Limb (tissue), 2 donors: ENCODE measurements at regions not wholly inside any gene's neighbourhood (a gene's known extent, or its start where the extent isn't known, plus 50 kb on each side); places are given as distances from the start of the nearest gene placed in this dataset.

Source experiments
- DNase-seq, 2 donors: peaks; one replicate each; pipeline ENCODE4 v3.0.0-alpha.2; 2016; ENCODE audit errors: extremely low spot score in 2 of 2

GRCh38 chr14:27371209-27371608, 773.4 kb upstream of the NOVA1 start:
- no peak for DNase-seq

DNA sequence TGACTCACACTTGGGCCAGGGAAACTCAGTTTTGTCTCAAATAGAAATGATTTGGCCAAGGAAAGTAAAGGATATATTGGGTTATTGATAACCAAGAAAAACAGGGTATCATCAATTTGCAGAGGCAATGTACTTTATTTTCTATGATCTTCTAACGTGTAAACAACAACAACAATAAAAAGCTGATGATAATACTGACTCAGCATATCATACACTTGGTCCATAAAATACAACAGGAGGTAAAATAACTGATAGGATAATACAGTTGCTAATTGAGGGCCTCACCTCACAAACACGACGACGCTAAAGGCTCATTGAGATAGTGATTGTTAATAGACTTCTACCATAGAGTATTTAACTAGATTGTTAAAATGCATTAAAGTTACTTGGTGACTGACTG, 774.0 kb upstream of the NOVA1 start:
- no peak for DNase-seq

DNA sequence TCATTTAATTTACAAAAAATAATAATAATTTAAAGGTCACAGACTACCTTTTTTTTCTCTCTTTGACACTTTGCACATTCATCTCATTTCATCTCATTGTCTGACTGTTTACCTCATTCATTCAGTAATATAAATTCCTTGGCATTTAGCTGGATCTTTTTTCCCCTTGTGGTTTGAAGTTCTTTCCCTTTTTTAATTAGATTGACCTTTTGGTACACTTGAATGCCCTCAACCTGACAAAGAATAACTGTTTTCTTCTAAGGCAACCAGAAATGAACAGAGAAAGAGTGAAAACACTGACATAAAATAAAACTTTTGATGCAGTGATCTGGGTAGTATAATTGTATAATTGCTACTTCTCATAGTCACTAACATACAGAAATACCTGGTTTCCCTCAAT, 774.9 kb upstream of the NOVA1 start:
- DNase-seq, result no peak

DNA sequence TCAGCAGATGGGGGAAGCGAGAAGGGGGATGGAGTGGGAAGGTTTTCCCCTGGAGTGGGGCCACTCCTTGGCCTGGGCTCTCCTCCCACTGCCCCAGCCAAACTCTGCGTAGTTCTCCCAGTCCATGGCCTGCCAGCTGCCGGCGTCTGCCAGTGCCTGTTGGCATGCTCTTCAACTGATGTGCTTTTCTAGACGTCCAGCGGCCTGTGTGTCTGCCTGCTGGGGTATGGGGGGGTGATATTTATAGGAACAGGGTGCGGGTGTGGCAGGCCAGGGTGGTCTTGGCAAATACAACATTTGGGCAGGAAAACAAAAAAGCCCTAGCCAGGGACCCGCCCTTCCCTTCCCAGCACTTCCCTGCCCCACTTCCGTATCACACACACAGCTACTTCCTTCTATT, 786.3 kb upstream of the NOVA1 start:
- DNase-seq, result no peak

DNA sequence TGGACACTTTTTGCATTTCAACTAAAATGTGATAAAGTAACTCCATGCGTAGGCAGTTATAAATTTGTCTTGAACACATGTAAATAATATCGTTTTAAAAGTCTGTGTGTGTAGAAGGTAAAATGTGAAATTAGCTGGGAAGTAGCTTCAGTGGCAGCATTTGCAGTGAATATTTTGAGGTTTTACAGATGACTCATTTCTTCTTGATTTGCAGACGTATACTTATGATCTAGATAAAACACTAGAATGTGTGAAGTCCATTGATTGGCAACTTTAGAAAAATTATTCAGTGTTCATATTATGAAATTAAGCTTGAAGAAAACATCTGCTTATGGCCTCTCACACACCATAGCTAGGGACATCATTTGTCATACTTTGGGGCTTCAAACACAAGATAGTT, 788.6 kb upstream of the NOVA1 start:
- no peak for DNase-seq

DNA sequence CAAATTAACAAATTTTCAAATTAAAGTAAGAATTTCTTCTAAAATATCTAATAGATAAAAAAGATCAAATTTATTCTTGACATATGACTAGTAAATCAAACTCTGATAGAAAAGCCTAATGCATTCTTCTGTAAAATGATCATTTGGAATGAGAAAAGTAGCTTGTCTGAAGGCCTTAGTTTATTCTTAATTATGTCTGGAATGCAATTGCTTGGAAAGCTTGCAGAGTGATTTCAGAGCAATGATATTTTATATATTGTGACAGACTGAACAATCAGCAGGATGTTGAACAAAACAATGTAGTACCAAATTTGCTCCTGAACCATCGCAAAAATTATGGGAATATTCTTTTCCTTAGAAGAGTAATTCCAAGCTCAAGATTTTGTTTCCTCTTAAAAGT, 789.6 kb upstream of the NOVA1 start:
- DNase-seq, result no peak

GRCh38 chr14:27389402-27389801, 791.6 kb upstream of the NOVA1 start:
- no peak for DNase-seq

DNA sequence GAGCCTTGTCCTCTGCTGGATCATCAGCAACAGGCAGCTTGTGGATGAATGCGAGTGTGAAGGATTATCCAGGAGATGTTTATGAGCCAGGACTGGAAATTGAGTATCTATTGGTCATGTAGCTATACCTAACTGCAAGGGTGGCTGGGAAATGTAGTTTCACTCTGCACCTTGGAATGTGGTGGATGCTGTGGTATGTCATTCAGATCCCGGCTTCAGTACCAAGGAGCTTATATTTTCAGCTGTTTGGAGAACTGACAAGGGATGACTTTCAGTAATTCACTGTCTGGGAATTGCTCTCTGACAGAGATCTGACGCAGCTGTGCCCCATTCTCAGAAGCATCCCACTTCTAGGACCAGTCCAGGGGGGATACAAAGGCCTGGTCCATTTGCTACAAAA, 792.3 kb upstream of the NOVA1 start:
- DNase-seq, result no peak

DNA sequence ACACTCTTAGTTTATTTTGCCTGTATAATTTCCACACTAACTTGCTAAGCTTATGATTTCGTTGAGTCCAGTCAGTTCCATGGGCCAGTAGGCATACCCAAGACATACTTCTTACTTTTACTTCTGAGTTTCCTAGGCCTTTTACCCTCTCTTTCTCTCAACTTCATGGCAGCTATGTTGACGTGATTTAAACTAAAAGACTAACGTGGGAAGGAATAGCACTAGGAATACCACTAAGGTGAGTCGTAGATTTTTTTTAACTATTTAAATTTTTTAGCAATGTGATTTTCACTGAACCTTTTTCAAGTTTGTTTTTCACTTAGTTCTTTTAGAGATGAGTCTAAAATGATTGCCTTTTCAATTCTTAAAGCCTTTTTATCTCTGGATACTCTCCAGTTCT, 793.5 kb upstream of the NOVA1 start:
- DNase-seq, result no peak

- no peak for DNase-seq
Observed at GRCh38 chr14:27392153-27392552, 794.3 kb upstream of the NOVA1 start.

GRCh38 chr14:27409944-27410343, 812.1 kb upstream of the NOVA1 start:
- DNase-seq, result no peak

- DNase-seq, result peak; percentile 7 to 23
Observed at GRCh38 chr14:27410981-27411380, 813.1 kb upstream of the NOVA1 start.

DNA sequence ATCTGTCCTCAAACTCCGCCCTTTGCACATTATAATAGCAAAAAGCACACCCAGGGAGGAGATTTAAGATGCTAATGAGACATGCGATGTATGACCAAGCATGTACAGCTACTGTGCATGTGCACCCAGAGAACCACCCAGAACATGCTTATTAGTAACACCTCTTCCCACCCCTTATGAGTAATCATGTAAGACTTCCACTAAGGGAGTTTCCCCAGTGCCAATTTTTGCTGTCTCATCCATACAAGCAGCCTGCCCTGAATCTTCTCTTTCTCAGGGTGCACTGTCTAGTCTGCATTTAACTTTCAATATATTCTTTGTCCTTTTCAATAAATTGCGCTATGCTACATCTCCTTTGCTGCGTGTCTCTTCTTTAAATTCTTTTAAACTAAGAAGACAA, 830.0 kb upstream of the NOVA1 start:
- no peak for DNase-seq

- no peak for DNase-seq
Observed at GRCh38 chr14:27435923-27436670, 838.3 kb upstream of the NOVA1 start.

DNA sequence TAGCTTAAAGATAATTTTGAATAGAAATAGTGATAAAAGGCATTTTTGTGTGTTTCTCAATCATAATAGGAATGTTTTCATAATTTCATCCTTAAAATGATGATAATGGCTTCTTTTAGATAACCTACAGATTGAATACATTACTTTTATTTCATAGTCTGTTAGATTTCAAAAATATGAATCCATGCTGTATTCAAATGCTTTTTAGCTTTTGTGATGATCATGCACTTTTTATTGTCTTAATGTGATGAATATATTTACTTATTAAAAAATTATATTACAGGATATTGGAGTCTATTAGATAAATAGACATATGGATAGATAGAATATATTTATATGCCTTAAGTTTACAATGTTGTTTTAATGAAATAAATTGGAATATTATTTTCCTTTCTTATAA, 886.8 kb upstream of the NOVA1 start:
- DNase-seq, result no peak

- DNase-seq, result no peak
Observed at GRCh38 chr14:27485193-27485592, 887.4 kb upstream of the NOVA1 start.

DNA sequence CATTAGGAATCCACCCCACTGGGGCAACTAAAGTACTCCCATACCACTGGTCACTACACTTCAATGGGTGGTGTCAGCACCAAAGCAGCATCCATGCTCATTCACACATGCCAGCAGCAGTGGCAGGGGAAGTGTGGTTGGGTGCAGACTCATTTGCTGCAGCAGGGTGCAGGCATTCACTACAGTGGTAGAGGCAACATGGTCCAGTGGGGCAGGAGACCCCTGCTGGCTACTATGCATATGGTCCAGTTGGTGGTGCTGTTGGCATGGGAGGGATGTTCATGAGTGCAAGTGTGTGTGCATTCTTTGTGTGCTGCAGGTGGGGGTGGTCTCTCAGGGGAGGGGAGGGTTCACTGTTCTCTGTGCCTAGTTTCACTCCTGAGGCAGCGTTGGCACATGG, 908.4 kb upstream of the NOVA1 start:
- no peak for DNase-seq

DNA sequence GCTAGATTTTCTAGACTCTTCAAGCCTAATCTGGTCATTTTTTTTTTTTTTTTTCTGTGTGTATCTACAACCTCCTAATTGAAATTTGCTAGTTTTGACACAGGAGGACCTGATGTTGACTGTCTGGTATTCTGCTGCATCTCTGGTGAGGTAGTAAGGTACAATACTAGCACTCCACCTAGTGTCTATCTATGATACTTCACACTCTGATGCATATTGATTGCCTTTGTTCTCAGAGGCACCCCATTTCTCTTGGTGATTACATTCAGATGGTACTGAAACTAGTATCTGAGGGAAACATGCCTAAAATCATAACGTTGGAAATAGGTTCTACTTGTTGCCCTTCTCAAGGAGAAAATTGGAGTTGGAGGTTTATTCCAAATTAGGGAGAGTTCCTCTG, 930.5 kb upstream of the NOVA1 start:
- peak in 1 of 2 donors; percentile 27 for DNase-seq

DNA sequence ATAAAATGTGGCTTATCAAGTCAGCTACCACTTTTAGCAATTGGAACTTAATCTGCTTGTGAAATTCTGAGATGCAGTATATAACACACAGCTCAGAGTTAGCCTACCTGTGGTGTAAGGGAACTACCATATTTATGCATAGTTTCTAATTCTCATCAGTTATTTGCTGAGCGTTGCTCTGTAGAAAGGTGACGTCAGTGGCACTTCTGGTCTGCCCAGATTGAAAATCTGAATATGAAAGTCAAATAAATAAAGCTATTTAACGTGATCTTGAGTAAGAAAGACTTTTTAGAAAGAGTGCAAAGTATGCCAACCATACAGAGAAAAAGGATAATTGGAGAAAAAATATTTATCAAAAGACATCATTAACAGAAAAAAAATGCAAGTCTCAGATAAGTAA, 938.9 kb upstream of the NOVA1 start:
- DNase-seq, result no peak

- no peak for DNase-seq
Observed at GRCh38 chr14:27546111-27546510, 948.3 kb upstream of the NOVA1 start.

- DNase-seq, result peak in 1 of 2 donors; percentile 9
Observed at GRCh38 chr14:27553790-27554189, 956.0 kb upstream of the NOVA1 start.

GRCh38 chr14:27557445-27557844, 959.6 kb upstream of the NOVA1 start:
- no peak for DNase-seq

- no peak for DNase-seq
Observed at GRCh38 chr14:27559848-27560247, 962.0 kb upstream of the NOVA1 start.

DNA sequence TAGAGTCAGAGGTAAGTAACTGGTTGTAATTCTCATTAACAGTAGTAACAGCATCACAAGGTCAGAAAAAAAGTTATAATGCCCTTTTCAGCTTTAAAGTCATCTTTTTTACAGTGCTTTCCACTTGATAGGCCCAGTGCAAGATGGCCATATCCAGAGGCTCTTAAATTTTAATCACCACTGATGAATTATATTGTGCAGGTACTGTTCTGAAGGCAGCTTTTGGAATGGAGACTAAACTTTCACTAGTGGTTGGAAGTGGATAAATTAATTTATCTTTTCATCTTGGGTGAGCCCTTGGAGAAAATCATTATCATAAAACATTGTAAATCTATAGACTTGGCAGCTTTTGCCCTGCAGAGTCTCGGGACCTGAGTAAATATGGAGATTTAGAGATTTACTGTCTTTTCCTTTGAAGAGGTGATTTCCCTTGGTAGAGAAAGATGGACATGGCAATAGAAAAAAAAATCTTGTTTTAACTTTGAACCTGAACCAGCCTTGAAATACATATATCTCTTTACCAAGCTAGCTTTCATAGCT, 969.1 kb upstream of the NOVA1 start:
- DNase-seq, result no peak
